ENCODE measurements at regions not wholly inside any gene's neighbourhood (a gene's known extent, or its start where the extent isn't known, plus 50 kb on each side); places are given as distances from the start of the nearest gene placed in this dataset.

GRCh38 chr7:77473229-77474005 lies 57.3 kb upstream of the GSAP start:
- no peaks in the 10 kb centered on the region for H3K4me1 Mint-ChIP-seq (ENCODE audit: insufficient read depth, unreplicated experiment)
- CTCF ChIA-PET = interaction anchor here (0.5 to 1.0 kb wide), 2 partner anchors 12 to 33 kb away, joined by 3 to 4 read pairs; no protein-coding TSS in a partner anchor
- H3K4me3 Mint-ChIP-seq (ENCODE audit: unreplicated experiment) = no peak overlapping the region
- no peak for DNase-seq (ENCODE audit: unreplicated experiment)
- H3K36me3 Mint-ChIP-seq (ENCODE audit: insufficient read depth, unreplicated experiment) = no peaks in the 10 kb centered on the region
- BruUV-seq (replicated peaks) = no TSS peak
- no peaks in the 10 kb centered on the region for H3K27me3 Mint-ChIP-seq (ENCODE audit: insufficient read depth, unreplicated experiment)
- H3K27ac Mint-ChIP-seq (ENCODE audit: low read depth, unreplicated experiment) = no peak overlapping the region
- intact Hi-C loops (cut with micrococcal nuclease) = no loop called here
- POLR2A ChIA-PET = interaction anchor here (1.5 kb wide), 1 partner anchor 11 kb away, joined by 4 read pairs; no protein-coding TSS in a partner anchor
- no peak for TF ChIP-seq CTCF (IDR thresholded peaks at IDR 0.05; ENCODE audit: unreplicated experiment)
- peaks cover 8% of the 10 kb centered on the region for H3K9me3 Mint-ChIP-seq (ENCODE audit: unreplicated experiment)

- no peak for DNase-seq (ENCODE audit: unreplicated experiment)
- H3K4me3 Mint-ChIP-seq (ENCODE audit: unreplicated experiment) = no peak overlapping the region
- no peak overlapping the region for H3K27ac Mint-ChIP-seq (ENCODE audit: low read depth, unreplicated experiment)
- ChIA-PET CTCF (no interaction called here), POLR2A (interaction anchor here (0.8 kb wide), 1 partner anchor 28 kb away, joined by 4 read pairs; no protein-coding TSS in a partner anchor)
- no TSS peak for BruUV-seq (replicated peaks)
- H3K9me3 Mint-ChIP-seq (ENCODE audit: unreplicated experiment) = peaks cover 8% of the 10 kb centered on the region
- TF ChIP-seq CTCF (IDR thresholded peaks at IDR 0.05; ENCODE audit: unreplicated experiment) = no peak
- no peaks in the 10 kb centered on the region for H3K27me3 Mint-ChIP-seq (ENCODE audit: insufficient read depth, unreplicated experiment)
- intact Hi-C loops (cut with micrococcal nuclease) = no loop called here
- H3K36me3 Mint-ChIP-seq (ENCODE audit: insufficient read depth, unreplicated experiment) = peaks cover 4% of the 10 kb centered on the region
- no peaks in the 10 kb centered on the region for H3K4me1 Mint-ChIP-seq (ENCODE audit: insufficient read depth, unreplicated experiment)
Observed at GRCh38 chr7:77469927-77470326, 53.8 kb upstream of the GSAP start.

- Mint-ChIP-seq H3K4me1 (ENCODE audit: insufficient read depth, unreplicated experiment) (peaks cover 5% of the 10 kb centered on the region), H3K9me3 (ENCODE audit: unreplicated experiment) (peaks cover 8% of the 10 kb centered on the region), H3K36me3 (ENCODE audit: insufficient read depth, unreplicated experiment) (peaks cover 4% of the 10 kb centered on the region), H3K27me3 (ENCODE audit: insufficient read depth, unreplicated experiment) (no peaks in the 10 kb centered on the region), H3K4me3 (ENCODE audit: unreplicated experiment) (no peak overlapping the region), H3K27ac (ENCODE audit: low read depth, unreplicated experiment) (no peak overlapping the region)
- DNase-seq (ENCODE audit: unreplicated experiment) = no peak
- TF ChIP-seq CTCF (IDR thresholded peaks at IDR 0.05; ENCODE audit: unreplicated experiment) = no peak
- intact Hi-C loops (cut with micrococcal nuclease) = no loop called here
- ChIA-PET CTCF (interaction anchor here (1.0 kb wide), 1 partner anchor 22 kb away, joined by 3 read pairs; no protein-coding TSS in a partner anchor), POLR2A (interaction anchor here (0.7 to 1.4 kb wide), 3 partner anchors 8 to 137 kb away, joined by 3 to 4 read pairs (median 4); no protein-coding TSS in a partner anchor)
- no TSS peak for BruUV-seq (replicated peaks)
Observed at GRCh38 chr7:77467408-77467807, 51.3 kb upstream of the GSAP start.

- intact Hi-C loops (cut with micrococcal nuclease) = no loop called here
- H3K4me3 Mint-ChIP-seq (ENCODE audit: unreplicated experiment) = no peak overlapping the region
- H3K36me3 Mint-ChIP-seq (ENCODE audit: insufficient read depth, unreplicated experiment) = peaks cover 4% of the 10 kb centered on the region
- CTCF ChIA-PET = interaction anchor here (1.0 kb wide), 1 partner anchor 23 kb away, joined by 3 read pairs; no protein-coding TSS in a partner anchor
- no TSS peak for BruUV-seq (replicated peaks)
- no peak overlapping the region for H3K27ac Mint-ChIP-seq (ENCODE audit: low read depth, unreplicated experiment)
- H3K27me3 Mint-ChIP-seq (ENCODE audit: insufficient read depth, unreplicated experiment) = no peaks in the 10 kb centered on the region
- H3K9me3 Mint-ChIP-seq (ENCODE audit: unreplicated experiment) = peaks cover 8% of the 10 kb centered on the region
- peaks cover 5% of the 10 kb centered on the region for H3K4me1 Mint-ChIP-seq (ENCODE audit: insufficient read depth, unreplicated experiment)
- no peak for DNase-seq (ENCODE audit: unreplicated experiment)
- POLR2A ChIA-PET = interaction anchor here (0.7 to 1.4 kb wide), 2 partner anchors 9 to 56 kb away, joined by 3 read pairs; no protein-coding TSS in a partner anchor
- no peak for TF ChIP-seq CTCF (IDR thresholded peaks at IDR 0.05; ENCODE audit: unreplicated experiment)
Observed at GRCh38 chr7:77466450-77466849, 50.3 kb upstream of the GSAP start.
